Transverse colon (tissue), 3 donors: ENCODE measurements at regions not wholly inside any gene's neighbourhood (a gene's known extent, or its start where the extent isn't known, plus 50 kb on each side); places are given as distances from the start of the nearest gene placed in this dataset.
"Not testable (repeated sequence)": the region's sequence is repeated elsewhere in the genome, so short reads cannot be mapped to it uniquely, and the experiment has no call there.

Source experiments
- CTCF ChIP-seq, 5 experiments: fragments of 200-600 bp in 3 of 5; fragments of 450-650 bp in 2 of 5; sonication (generic) in 3 of 5; IDR thresholded peaks; 1 replicate in 2 of 5; 2 replicates in 3 of 5; pipeline ENCODE4 v1.5.1; 2016 to 2017; ENCODE audit warnings: antibody characterized with exemption in 5 of 5, inconsistent platforms in 3 of 5, mild to moderate bottlenecking in 2 of 5, moderate library complexity in 1 of 5
- POLR2A ChIP-seq: fragments of 450-650 bp; IDR thresholded peaks from one replicate; pipeline ENCODE4 v1.6.1; 2016; ENCODE audit warnings: antibody characterized with exemption, mild to moderate bottlenecking, moderate library complexity

GRCh38 chr4:3627967-3628867 is 96.0 kb upstream of the LRPAP1 start:
- not testable (repeated sequence) for TF ChIP-seq CTCF (IDR thresholded peaks at IDR 0.05); POLR2A
